Endothelial cell (in vitro differentiated cells): ENCODE measurements at regions not wholly inside any gene's neighbourhood (a gene's known extent, or its start where the extent isn't known, plus 50 kb on each side); places are given as distances from the start of the nearest gene placed in this dataset.

Experiments used
- DNase-seq: peaks from one replicate; pipeline ENCODE4 v3.0.0; 2021; ENCODE audit warnings: low spot score
- H3K27ac Mint-ChIP-seq: one replicate; pipeline ENCODE4 v1.8.0; 2021; ENCODE audit warnings: mixed read lengths, inconsistent platforms; ENCODE audit not compliant: unreplicated experiment
- H3K27me3 Mint-ChIP-seq: one replicate; pipeline ENCODE4 v1.8.0; 2021; ENCODE audit warnings: mild to moderate bottlenecking, moderate library complexity, mixed read lengths, inconsistent platforms; ENCODE audit not compliant: unreplicated experiment
- H3K36me3 Mint-ChIP-seq: one replicate; pipeline ENCODE4 v1.8.0; 2021; ENCODE audit warnings: mild to moderate bottlenecking, low read depth, mixed read lengths, inconsistent platforms; ENCODE audit not compliant: unreplicated experiment
- H3K4me1 Mint-ChIP-seq: one replicate; pipeline ENCODE4 v1.8.0; 2021; ENCODE audit warnings: mild to moderate bottlenecking, mixed read lengths, inconsistent platforms; ENCODE audit not compliant: unreplicated experiment
- H3K4me3 Mint-ChIP-seq: one replicate; pipeline ENCODE4 v1.8.0; 2021; ENCODE audit warnings: mild to moderate bottlenecking, mixed read lengths, inconsistent platforms; ENCODE audit not compliant: unreplicated experiment
- H3K9me3 Mint-ChIP-seq: one replicate; pipeline ENCODE4 v1.8.0; 2021; ENCODE audit warnings: mixed read lengths, inconsistent platforms; ENCODE audit not compliant: unreplicated experiment
- CTCF ChIP-seq: fragments of 200-600 bp; sonication (generic); IDR thresholded peaks from one replicate; pipeline ENCODE4 v1.5.0; 2021; ENCODE audit warnings: antibody characterized with exemption; ENCODE audit not compliant: unreplicated experiment

- peaks cover 20% of the 10 kb centered on the region for H3K4me1 Mint-ChIP-seq
- H3K36me3 Mint-ChIP-seq: no peaks in the 10 kb centered on the region
- H3K27me3 Mint-ChIP-seq: peaks cover 9% of the 10 kb centered on the region
- H3K4me3 Mint-ChIP-seq: peak overlapping the region; percentile 91
- TF ChIP-seq CTCF: no peak
- no peak overlapping the region for H3K27ac Mint-ChIP-seq
- DNase-seq: no peak
- no peaks in the 10 kb centered on the region for H3K9me3 Mint-ChIP-seq
Observed at GRCh38 chr11:123357353-123357989, 72.6 kb upstream of the GRAMD1B start.

GRCh38 chr11:123356539-123356938 lies 73.5 kb upstream of the GRAMD1B start:
- no peak for DNase-seq
- Mint-ChIP-seq H3K27me3 (peaks cover 9% of the 10 kb centered on the region), H3K4me3 (no peak overlapping the region), H3K36me3 (no peaks in the 10 kb centered on the region), H3K4me1 (peaks cover 22% of the 10 kb centered on the region), H3K27ac (no peak overlapping the region), H3K9me3 (no peaks in the 10 kb centered on the region)
- no peak for TF ChIP-seq CTCF

GRCh38 chr11:123354371-123354975 lies 75.6 kb upstream of the GRAMD1B start:
- no peak for DNase-seq
- no peak overlapping the region for H3K4me3 Mint-ChIP-seq
- H3K36me3 Mint-ChIP-seq: no peaks in the 10 kb centered on the region
- no peaks in the 10 kb centered on the region for H3K9me3 Mint-ChIP-seq
- TF ChIP-seq CTCF: no peak
- H3K27me3 Mint-ChIP-seq: peaks cover 6% of the 10 kb centered on the region
- peaks cover 16% of the 10 kb centered on the region for H3K4me1 Mint-ChIP-seq
- no peak overlapping the region for H3K27ac Mint-ChIP-seq

GRCh38 chr11:123351375-123351774 lies 78.7 kb upstream of the GRAMD1B start:
- Mint-ChIP-seq H3K36me3 (no peaks in the 10 kb centered on the region), H3K27me3 (no peaks in the 10 kb centered on the region), H3K9me3 (no peaks in the 10 kb centered on the region), H3K27ac (no peak overlapping the region), H3K4me3 (no peak overlapping the region), H3K4me1 (peaks cover 2% of the 10 kb centered on the region)
- no peak for DNase-seq
- TF ChIP-seq CTCF: no peak

GRCh38 chr11:123349382-123349781 lies 80.7 kb upstream of the GRAMD1B start:
- Mint-ChIP-seq H3K27ac (no peak overlapping the region), H3K27me3 (peaks cover 2% of the 10 kb centered on the region), H3K4me3 (no peak overlapping the region), H3K4me1 (peaks cover 2% of the 10 kb centered on the region), H3K36me3 (no peaks in the 10 kb centered on the region), H3K9me3 (no peaks in the 10 kb centered on the region)
- DNase-seq: no peak
- no peak for TF ChIP-seq CTCF
